ENCODE measurements at regions not wholly inside any gene's neighbourhood (a gene's known extent, or its start where the extent isn't known, plus 50 kb on each side); places are given as distances from the start of the nearest gene placed in this dataset.

- TF ChIP-seq ZC3H11A (IDR thresholded peaks at IDR 0.05; ENCODE audit: low read depth, low read length) (no peak), POLR2A (conservative IDR thresholded peaks at IDR 0.05) (no peak), ZNF217 (CRISPR knock-in tag; IDR thresholded peaks at IDR 0.05) (no peak), ZBTB9 (CRISPR knock-in tag; IDR thresholded peaks at IDR 0.05) (no peak), EZH2 (IDR thresholded peaks at IDR 0.05; ENCODE audit: borderline replicate concordance, low read depth, low read length) (no peak), FOXO4 (CRISPR knock-in tag; IDR thresholded peaks at IDR 0.05) (no peak), NFXL1 (CRISPR knock-in tag; IDR thresholded peaks at IDR 0.05) (no peak), CTCF (IDR thresholded peaks at IDR 0.05 in 2 of 3, conservative IDR thresholded peaks at IDR 0.05 in 1 of 3; ENCODE audit: insufficient read depth in 2 of 3, low read depth in 1 of 3, low read length in 3 of 3) (no peak)
Observed at GRCh38 chr9:134492721-134493460, 148.7 kb upstream of the COL5A1 start.
